Stomach (tissue), 4 donors: ENCODE measurements at regions not wholly inside any gene's neighbourhood (a gene's known extent, or its start where the extent isn't known, plus 50 kb on each side); places are given as distances from the start of the nearest gene placed in this dataset.

ENCODE experiments used
- EP300 ChIP-seq: sonication (generic); formaldehyde crosslinking; IDR thresholded peaks from one replicate; pipeline ENCODE4 v1.6.1; 2017; ENCODE audit warnings: antibody characterized with exemption
- POLR2A ChIP-seq, 4 donors: fragments of 450-650 bp; IDR thresholded peaks; one replicate each; pipeline ENCODE4 v1.6.1; 2016; ENCODE audit warnings: antibody characterized with exemption in 4 of 4, control low read depth in 2 of 4, mild to moderate bottlenecking in 1 of 4, moderate library complexity in 1 of 4
- TF ChIP-seq, protein P1 (sequence below), 7 experiments: fragments of 450-650 bp in 4 of 7; fragments of 200-600 bp in 3 of 7; sonication (generic) in 3 of 7; IDR thresholded peaks; one replicate each; pipeline ENCODE4 v1.5.1; 2016 to 2019; ENCODE audit warnings: antibody characterized with exemption in 7 of 7, control low read depth in 2 of 7, mild to moderate bottlenecking in 1 of 7

DNA sequence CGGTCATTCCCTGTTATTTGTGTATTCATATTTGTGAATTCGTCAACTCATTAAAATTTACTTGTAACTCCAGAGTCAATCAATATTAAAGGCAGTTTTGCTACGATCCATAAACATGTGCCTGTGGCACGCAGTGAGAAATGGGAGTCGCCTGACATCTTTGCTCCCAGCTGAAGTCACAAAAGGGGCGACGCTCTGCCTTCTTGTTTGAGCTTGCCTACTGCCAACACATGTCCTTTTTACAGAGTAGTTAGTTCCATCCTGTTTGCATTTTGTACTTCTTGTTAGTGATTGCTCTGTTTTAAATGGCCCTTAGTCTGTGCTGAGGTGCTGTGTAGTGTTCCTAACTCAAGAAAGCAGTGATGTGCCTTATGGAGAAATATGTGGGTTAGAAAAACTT lies 305.3 kb downstream of the ETS1 start:
- TF ChIP-seq EP300: no peak
- TF ChIP-seq POLR2A (IDR thresholded peaks at IDR 0.05): no peak
- TF ChIP-seq, protein P1, sequence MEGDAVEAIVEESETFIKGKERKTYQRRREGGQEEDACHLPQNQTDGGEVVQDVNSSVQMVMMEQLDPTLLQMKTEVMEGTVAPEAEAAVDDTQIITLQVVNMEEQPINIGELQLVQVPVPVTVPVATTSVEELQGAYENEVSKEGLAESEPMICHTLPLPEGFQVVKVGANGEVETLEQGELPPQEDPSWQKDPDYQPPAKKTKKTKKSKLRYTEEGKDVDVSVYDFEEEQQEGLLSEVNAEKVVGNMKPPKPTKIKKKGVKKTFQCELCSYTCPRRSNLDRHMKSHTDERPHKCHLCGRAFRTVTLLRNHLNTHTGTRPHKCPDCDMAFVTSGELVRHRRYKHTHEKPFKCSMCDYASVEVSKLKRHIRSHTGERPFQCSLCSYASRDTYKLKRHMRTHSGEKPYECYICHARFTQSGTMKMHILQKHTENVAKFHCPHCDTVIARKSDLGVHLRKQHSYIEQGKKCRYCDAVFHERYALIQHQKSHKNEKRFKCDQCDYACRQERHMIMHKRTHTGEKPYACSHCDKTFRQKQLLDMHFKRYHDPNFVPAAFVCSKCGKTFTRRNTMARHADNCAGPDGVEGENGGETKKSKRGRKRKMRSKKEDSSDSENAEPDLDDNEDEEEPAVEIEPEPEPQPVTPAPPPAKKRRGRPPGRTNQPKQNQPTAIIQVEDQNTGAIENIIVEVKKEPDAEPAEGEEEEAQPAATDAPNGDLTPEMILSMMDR (IDR thresholded peaks at IDR 0.05): no peak
